ENCODE measurements at regions not wholly inside any gene's neighbourhood (a gene's known extent, or its start where the extent isn't known, plus 50 kb on each side); places are given as distances from the start of the nearest gene placed in this dataset.

GRCh38 chr10:123266971-123267370 lies 112.8 kb downstream of the BUB3 start:
- TF ChIP-seq POLR2A (IDR thresholded peaks at IDR 0.05) = no peak
- TF ChIP-seq, protein P1, sequence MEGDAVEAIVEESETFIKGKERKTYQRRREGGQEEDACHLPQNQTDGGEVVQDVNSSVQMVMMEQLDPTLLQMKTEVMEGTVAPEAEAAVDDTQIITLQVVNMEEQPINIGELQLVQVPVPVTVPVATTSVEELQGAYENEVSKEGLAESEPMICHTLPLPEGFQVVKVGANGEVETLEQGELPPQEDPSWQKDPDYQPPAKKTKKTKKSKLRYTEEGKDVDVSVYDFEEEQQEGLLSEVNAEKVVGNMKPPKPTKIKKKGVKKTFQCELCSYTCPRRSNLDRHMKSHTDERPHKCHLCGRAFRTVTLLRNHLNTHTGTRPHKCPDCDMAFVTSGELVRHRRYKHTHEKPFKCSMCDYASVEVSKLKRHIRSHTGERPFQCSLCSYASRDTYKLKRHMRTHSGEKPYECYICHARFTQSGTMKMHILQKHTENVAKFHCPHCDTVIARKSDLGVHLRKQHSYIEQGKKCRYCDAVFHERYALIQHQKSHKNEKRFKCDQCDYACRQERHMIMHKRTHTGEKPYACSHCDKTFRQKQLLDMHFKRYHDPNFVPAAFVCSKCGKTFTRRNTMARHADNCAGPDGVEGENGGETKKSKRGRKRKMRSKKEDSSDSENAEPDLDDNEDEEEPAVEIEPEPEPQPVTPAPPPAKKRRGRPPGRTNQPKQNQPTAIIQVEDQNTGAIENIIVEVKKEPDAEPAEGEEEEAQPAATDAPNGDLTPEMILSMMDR (IDR thresholded peaks at IDR 0.05) = no peak
- no peak for TF ChIP-seq POLR2AphosphoS5 (IDR thresholded peaks at IDR 0.05)
